ENCODE measurements at regions not wholly inside any gene's neighbourhood (a gene's known extent, or its start where the extent isn't known, plus 50 kb on each side); places are given as distances from the start of the nearest gene placed in this dataset.

GRCh38 chr3:77816366-77816765 is 776.5 kb downstream of the ROBO2 start:
- H3K27ac ChIP-seq: no peak overlapping the region
- no peaks in the 10 kb centered on the region for H3K36me3 ChIP-seq
- no peaks in the 10 kb centered on the region for H3K27me3 ChIP-seq
- no peak for TF ChIP-seq CTCF (IDR thresholded peaks at IDR 0.05)
- intact Hi-C loops (cut with DNase I): no loop called here
- H3K4me1 ChIP-seq: no peaks in the 10 kb centered on the region
- no peak for DNase-seq
- no peak for ATAC-seq
- H3K9me3 ChIP-seq: no peaks in the 10 kb centered on the region
- no peak overlapping the region for H3K4me3 ChIP-seq

GRCh38 chr3:77825001-77825827 is 785.3 kb downstream of the ROBO2 start:
- no peaks in the 10 kb centered on the region for H3K27me3 ChIP-seq
- peak; percentile 95 for ATAC-seq
- H3K4me3 ChIP-seq: no peak overlapping the region
- TF ChIP-seq CTCF (IDR thresholded peaks at IDR 0.05): no peak
- H3K36me3 ChIP-seq: no peaks in the 10 kb centered on the region
- peak; percentile 78 for DNase-seq
- no peak overlapping the region for H3K27ac ChIP-seq
- H3K9me3 ChIP-seq: no peaks in the 10 kb centered on the region
- intact Hi-C loops (cut with DNase I): no loop called here
- no peaks in the 10 kb centered on the region for H3K4me1 ChIP-seq

- no peak for TF ChIP-seq CTCF (IDR thresholded peaks at IDR 0.05)
- Histone ChIP-seq H3K9me3 (peaks cover 9% of the 10 kb centered on the region), H3K4me3 (no peak overlapping the region), H3K27me3 (no peaks in the 10 kb centered on the region), H3K27ac (no peak overlapping the region), H3K36me3 (no peaks in the 10 kb centered on the region), H3K4me1 (no peaks in the 10 kb centered on the region)
- intact Hi-C loops (cut with DNase I): no loop called here
- DNase-seq (no peak), ATAC-seq (no peak)
These were observed 796.0 kb downstream of the ROBO2 start for GRCh38 chr3:77835921-77836320.

- no peak for DNase-seq
- H3K36me3 ChIP-seq: no peaks in the 10 kb centered on the region
These were observed 797.6 kb downstream of the ROBO2 start for GRCh38 chr3:77837456-77838025.

GRCh38 chr3:77859156-77859555 is 819.3 kb downstream of the ROBO2 start:
- no peak for TF ChIP-seq CTCF (IDR thresholded peaks at IDR 0.05)
- Histone ChIP-seq H3K4me1 (no peaks in the 10 kb centered on the region), H3K27ac (no peak overlapping the region), H3K9me3 (no peaks in the 10 kb centered on the region), H3K4me3 (no peak overlapping the region), H3K36me3 (no peaks in the 10 kb centered on the region), H3K27me3 (no peaks in the 10 kb centered on the region)
- ATAC-seq (no peak), DNase-seq (no peak)
- intact Hi-C loops (cut with DNase I): no loop called here

More at GRCh38 chr3:77837456-77838025, 797.6 kb downstream of the ROBO2 start:
- no peak for ATAC-seq
- H3K4me3 ChIP-seq: no peak overlapping the region
- H3K27me3 ChIP-seq: no peaks in the 10 kb centered on the region
- H3K27ac ChIP-seq: no peak overlapping the region
- H3K9me3 ChIP-seq: peaks cover 12% of the 10 kb centered on the region
- no peak for TF ChIP-seq CTCF (IDR thresholded peaks at IDR 0.05)
- H3K4me1 ChIP-seq: no peaks in the 10 kb centered on the region
- intact Hi-C loops (cut with DNase I): no loop called here

Measured in upper lobe of right lung (tissue), 1 donor.